Gastroesophageal sphincter (tissue), 3 donors: ENCODE measurements at regions not wholly inside any gene's neighbourhood (a gene's known extent, or its start where the extent isn't known, plus 50 kb on each side); places are given as distances from the start of the nearest gene placed in this dataset.
"Not testable (repeated sequence)": the region's sequence is repeated elsewhere in the genome, so short reads cannot be mapped to it uniquely, and the experiment has no call there.

Source experiments
- EP300 ChIP-seq: sonication (generic); formaldehyde crosslinking; IDR thresholded peaks from one replicate; pipeline ENCODE4 v1.6.1; 2017; ENCODE audit warnings: antibody characterized with exemption, mild to moderate bottlenecking
- POLR2A ChIP-seq, 2 donors: fragments of 450-650 bp; IDR thresholded peaks; one replicate each; pipeline ENCODE4 v1.6.1; 2017; ENCODE audit warnings: antibody characterized with exemption in 2 of 2, mild to moderate bottlenecking in 2 of 2, moderate library complexity in 1 of 2
- POLR2AphosphoS5 ChIP-seq: sonication (generic); formaldehyde crosslinking; IDR thresholded peaks from one replicate; pipeline ENCODE4 v1.6.1; 2017; ENCODE audit warnings: antibody characterized with exemption
- TF ChIP-seq, protein P1 (sequence below), 4 experiments: fragments of 200-600 bp in 2 of 4; fragments of 450-650 bp in 2 of 4; sonication (generic) in 1 of 4; IDR thresholded peaks; one replicate each; pipeline ENCODE4 v1.5.1; 2017 to 2019; ENCODE audit warnings: antibody characterized with exemption in 4 of 4, mild to moderate bottlenecking in 2 of 4, moderate library complexity in 2 of 4

DNA sequence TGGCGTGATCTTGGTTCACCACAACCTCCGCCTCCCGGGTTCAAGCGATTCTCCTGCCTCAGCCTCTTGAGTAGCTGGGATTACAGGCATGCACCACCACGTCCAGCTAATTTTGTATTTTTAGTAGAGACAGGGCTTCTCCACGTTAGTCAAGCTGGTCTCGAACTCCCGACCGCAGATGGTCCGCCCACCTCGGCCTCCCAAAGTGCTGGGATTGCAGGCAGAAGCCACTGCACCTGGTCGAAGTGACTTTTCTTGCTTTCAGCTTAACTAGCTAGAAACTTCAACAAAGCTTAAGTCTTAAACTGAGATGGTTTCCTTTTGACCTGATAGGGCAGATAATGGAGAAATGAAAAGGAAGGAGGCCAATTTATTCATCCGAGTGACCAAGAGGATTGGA lies 130.5 kb downstream of the FAM161A start:
- not testable (repeated sequence) for TF ChIP-seq EP300; POLR2AphosphoS5; POLR2A (IDR thresholded peaks at IDR 0.05)
- TF ChIP-seq, protein P1, sequence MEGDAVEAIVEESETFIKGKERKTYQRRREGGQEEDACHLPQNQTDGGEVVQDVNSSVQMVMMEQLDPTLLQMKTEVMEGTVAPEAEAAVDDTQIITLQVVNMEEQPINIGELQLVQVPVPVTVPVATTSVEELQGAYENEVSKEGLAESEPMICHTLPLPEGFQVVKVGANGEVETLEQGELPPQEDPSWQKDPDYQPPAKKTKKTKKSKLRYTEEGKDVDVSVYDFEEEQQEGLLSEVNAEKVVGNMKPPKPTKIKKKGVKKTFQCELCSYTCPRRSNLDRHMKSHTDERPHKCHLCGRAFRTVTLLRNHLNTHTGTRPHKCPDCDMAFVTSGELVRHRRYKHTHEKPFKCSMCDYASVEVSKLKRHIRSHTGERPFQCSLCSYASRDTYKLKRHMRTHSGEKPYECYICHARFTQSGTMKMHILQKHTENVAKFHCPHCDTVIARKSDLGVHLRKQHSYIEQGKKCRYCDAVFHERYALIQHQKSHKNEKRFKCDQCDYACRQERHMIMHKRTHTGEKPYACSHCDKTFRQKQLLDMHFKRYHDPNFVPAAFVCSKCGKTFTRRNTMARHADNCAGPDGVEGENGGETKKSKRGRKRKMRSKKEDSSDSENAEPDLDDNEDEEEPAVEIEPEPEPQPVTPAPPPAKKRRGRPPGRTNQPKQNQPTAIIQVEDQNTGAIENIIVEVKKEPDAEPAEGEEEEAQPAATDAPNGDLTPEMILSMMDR (IDR thresholded peaks at IDR 0.05), result not testable (repeated sequence)
